IMR-90 (cell line): ENCODE measurements at regions not wholly inside any gene's neighbourhood (a gene's known extent, or its start where the extent isn't known, plus 50 kb on each side); places are given as distances from the start of the nearest gene placed in this dataset.

Source experiments
- ATAC-seq: fragments of 200-7000 bp; cut with Tn5 transposase; 2 replicates; pipeline ENCODE4 v1.9.1; 2020; ENCODE audit warnings: low read depth, mild to moderate bottlenecking, moderate library complexity
- BruUV-seq: library from RNA; stranded (reverse); fragments of 400-500 nt; replicated peaks from 2 replicates; lab custom pipeline; 2021; lab: Mats Ljungman, UMichigan
- CTCF ChIA-PET: fragments of 300-600 bp; formaldehyde crosslinking; extraction: SDS; loops from one replicate; lab custom pipeline; 2021; ENCODE audit warnings: antibody characterized with exemption; lab: Yijun Ruan, JAX
- POLR2A ChIA-PET: fragments of 300-600 bp; sonication (Branson Sonifier 250); formaldehyde crosslinking; loops from one replicate; lab custom pipeline; 2022; ENCODE audit warnings: antibody characterized with exemption; ENCODE audit not compliant: unreplicated experiment; lab: Charles Lee
- DNase-seq: peaks from one replicate; pipeline ENCODE4 v3.0.0; 2013
- H2AFZ ChIP-seq: replicated peaks from 2 replicates; pipeline ENCODE3; 2013; ENCODE audit warnings: low read length, mild to moderate bottlenecking; ENCODE audit not compliant: poor library complexity
- H2AK5ac ChIP-seq: 2 replicates; pipeline ENCODE4 v1.6.1; 2013; ENCODE audit warnings: low read depth, low read length, inconsistent platforms
- H2AK9ac ChIP-seq: replicated peaks from 2 replicates; pipeline ENCODE3; 2013; ENCODE audit warnings: mild to moderate bottlenecking, low read depth, low read length, moderate library complexity; ENCODE audit not compliant: poor library complexity
- H2BK120ac ChIP-seq: 2 replicates; pipeline ENCODE4 v1.6.1; 2013; ENCODE audit warnings: low read depth, low read length, inconsistent platforms
- H2BK15ac ChIP-seq: 3 replicates; pipeline ENCODE4 v1.6.1; 2013; ENCODE audit warnings: low read depth, low read length, inconsistent platforms
- H2BK20ac ChIP-seq: 2 replicates; pipeline ENCODE4 v1.6.1; 2013; ENCODE audit warnings: low read depth, mild to moderate bottlenecking, inconsistent platforms, low read length, moderate library complexity
- H2BK5ac ChIP-seq: 2 replicates; pipeline ENCODE4 v1.6.1; 2013; ENCODE audit warnings: mild to moderate bottlenecking, low read depth, low read length, inconsistent platforms; ENCODE audit not compliant: poor library complexity, severe bottlenecking
- H3K14ac ChIP-seq: replicated peaks from 2 replicates; pipeline ENCODE4 v1.6.1; 2013; ENCODE audit warnings: low read depth, low read length, inconsistent platforms
- H3K18ac ChIP-seq: 2 replicates; pipeline ENCODE4 v1.6.1; 2013; ENCODE audit warnings: low read depth, low read length, control low read depth
- H3K23ac ChIP-seq: 2 replicates; pipeline ENCODE4 v1.6.1; 2013; ENCODE audit warnings: low read depth, low read length, inconsistent platforms
- H3K27ac ChIP-seq: 2 replicates; pipeline ENCODE4 v1.5.1; 2013; ENCODE audit warnings: mild to moderate bottlenecking, control low read depth, low read length; ENCODE audit not compliant: insufficient read depth
- H3K27me3 ChIP-seq: 2 replicates; pipeline ENCODE4 v1.6.1; 2013; ENCODE audit warnings: low read length; ENCODE audit not compliant: control insufficient read depth, insufficient read depth
- H3K36me3 ChIP-seq: 2 replicates; pipeline ENCODE4 v1.6.1; 2013; ENCODE audit warnings: low read length, mixed read lengths; ENCODE audit not compliant: control insufficient read depth, insufficient read depth
- H3K4ac ChIP-seq: 2 replicates; pipeline ENCODE4 v1.6.1; 2013; ENCODE audit warnings: low read depth, low read length, inconsistent platforms
- H3K4me1 ChIP-seq: 2 replicates; pipeline ENCODE4 v1.6.1; 2013; ENCODE audit warnings: low read length, mixed read lengths; ENCODE audit not compliant: control insufficient read depth, insufficient read depth
- H3K4me2 ChIP-seq: 2 replicates; pipeline ENCODE4 v1.6.1; 2013; ENCODE audit warnings: low read depth, mild to moderate bottlenecking, control low read depth, low read length, moderate library complexity
- H3K4me3 ChIP-seq: 2 replicates; pipeline ENCODE4 v1.5.1; 2013; ENCODE audit warnings: low read depth, mild to moderate bottlenecking, control low read depth, low read length, moderate library complexity; ENCODE audit not compliant: insufficient read depth
- H3K56ac ChIP-seq: 2 replicates; pipeline ENCODE4 v1.6.1; 2013; ENCODE audit warnings: low read length, inconsistent platforms; ENCODE audit not compliant: insufficient read depth; ENCODE audit errors: extremely low read depth
- H3K79me1 ChIP-seq, 2 experiments: 2 replicates each; pipeline ENCODE4 v1.6.1; 2013; ENCODE audit warnings: low read length in 2 of 2, inconsistent platforms in 1 of 2, low read depth in 1 of 2
- H3K9ac ChIP-seq: 2 replicates; pipeline ENCODE4 v1.6.1; 2013; ENCODE audit warnings: low read depth, low read length, control low read depth
- H3K9me1 ChIP-seq: 2 replicates; pipeline ENCODE4 v1.6.1; 2013; ENCODE audit warnings: low read length, inconsistent platforms; ENCODE audit not compliant: insufficient read depth
- H3K9me3 ChIP-seq: 2 replicates; pipeline ENCODE4 v1.6.1; 2013; ENCODE audit warnings: low read length; ENCODE audit not compliant: control insufficient read depth, insufficient read depth
- H4K20me1 ChIP-seq: 2 replicates; pipeline ENCODE4 v1.6.1; 2013; ENCODE audit warnings: low read length, inconsistent platforms; ENCODE audit not compliant: insufficient read depth
- H4K5ac ChIP-seq: 2 replicates; pipeline ENCODE4 v1.6.1; 2013; ENCODE audit warnings: mild to moderate bottlenecking, low read depth, low read length, control low read depth
- H4K8ac ChIP-seq, 2 experiments: 2 replicates each; pipeline ENCODE4 v1.6.1; 2013; ENCODE audit warnings: low read depth in 2 of 2, low read length in 2 of 2, control low read depth in 1 of 2, inconsistent platforms in 1 of 2
- H4K91ac ChIP-seq: 2 replicates; pipeline ENCODE4 v1.6.1; 2013; ENCODE audit warnings: low read depth, low read length, inconsistent platforms; ENCODE audit not compliant: insufficient read depth
- BHLHE40 ChIP-seq: fragments of 150-350 bp; IDR thresholded peaks from 2 replicates; pipeline ENCODE4 v1.6.1; 2016; ENCODE audit warnings: mild to moderate bottlenecking, low read depth, low read length
- CHD1 ChIP-seq: IDR thresholded peaks from 2 replicates; pipeline ENCODE4 v1.6.1; 2012; ENCODE audit warnings: low read depth, low read length, improper control_type of control experiment
- ELK1 ChIP-seq: fragments of 150-350 bp; IDR thresholded peaks from 2 replicates; pipeline ENCODE4 v1.6.1; 2016; ENCODE audit warnings: low read depth, mild to moderate bottlenecking, low read length, moderate library complexity, borderline replicate concordance
- FOS ChIP-seq: fragments of 150-350 bp; IDR thresholded peaks from 2 replicates; pipeline ENCODE4 v1.6.1; 2016; ENCODE audit warnings: low read depth, low read length
- MAFK ChIP-seq: IDR thresholded peaks from 2 replicates; pipeline ENCODE4 v1.6.1; 2012; ENCODE audit warnings: low read depth, low read length, improper control_type of control experiment
- MAZ ChIP-seq: IDR thresholded peaks from 2 replicates; pipeline ENCODE4 v1.6.1; 2012; ENCODE audit warnings: low read depth, mild to moderate bottlenecking, low read length, improper control_type of control experiment, moderate library complexity, borderline replicate concordance
- MXI1 ChIP-seq: IDR thresholded peaks from 2 replicates; pipeline ENCODE4 v1.6.1; 2012; ENCODE audit warnings: low read depth, mild to moderate bottlenecking, low read length, moderate library complexity, borderline replicate concordance
- NFE2L2 ChIP-seq: fragments of 150-350 bp; IDR thresholded peaks from 2 replicates; pipeline ENCODE4 v1.6.1; 2016; ENCODE audit warnings: low read depth, mild to moderate bottlenecking, low read length
- POLR2A ChIP-seq: IDR thresholded peaks from 2 replicates; pipeline ENCODE4 v1.6.1; 2012; ENCODE audit warnings: mild to moderate bottlenecking, low read depth, low read length
- RAD21 ChIP-seq: IDR thresholded peaks from 2 replicates; pipeline ENCODE4 v1.6.1; 2012; ENCODE audit warnings: low read length, improper control_type of control experiment
- RCOR1 ChIP-seq: IDR thresholded peaks from 2 replicates; pipeline ENCODE4 v1.6.1; 2012; ENCODE audit warnings: mild to moderate bottlenecking, low read length, improper control_type of control experiment; ENCODE audit not compliant: insufficient replicate concordance
- RFX5 ChIP-seq: IDR thresholded peaks from 2 replicates; pipeline ENCODE4 v1.8.0; 2012; ENCODE audit warnings: low read depth, mild to moderate bottlenecking, low read length, moderate library complexity
- SMC3 ChIP-seq: fragments of 150-350 bp; IDR thresholded peaks from 2 replicates; pipeline ENCODE4 v1.6.1; 2016; ENCODE audit warnings: low read depth, mild to moderate bottlenecking, antibody characterized with exemption, low read length, moderate library complexity
- USF2 ChIP-seq: fragments of 150-350 bp; IDR thresholded peaks from 2 replicates; pipeline ENCODE4 v1.6.1; 2017; ENCODE audit warnings: mild to moderate bottlenecking, antibody characterized with exemption, low read length, low read depth
- WGBS, 2 experiments: methylation state at CpG; one replicate each; pipeline versions ENCODE4 v1.1.5 to v1.1.7; 2013; ENCODE audit warnings: missing lambda C conversion rate in 2 of 2; ENCODE audit not compliant: insufficient read length in 1 of 2; ENCODE audit errors: extremely low coverage in 2 of 2; 5-methylcytosine and 5-hydroxymethylcytosine counted together
- dilution Hi-C: fragments of 300-500 bp; cut with HindIII; formaldehyde crosslinking; loops from one replicate; pipeline ENCODE4 v1.14.3; 2018; ENCODE audit warnings: low sequenced_read_pairs; ENCODE audit not compliant: unreplicated experiment
- in situ Hi-C: fragments of 300-500 bp; cut with MboI; formaldehyde crosslinking; loops from 3 replicates; pipeline ENCODE4 v1.14.3; 2019; ENCODE audit warnings: low sequenced_read_pairs, inconsistent platforms, mixed read lengths
- intact Hi-C: fragments of 100-400 bp; cut with micrococcal nuclease; formaldehyde crosslinking; loops from 2 replicates; pipeline ENCODE4 v1.10.0; 2022
- TF ChIP-seq, protein P1 (sequence below): conservative IDR thresholded peaks from 2 replicates; pipeline ENCODE4 v1.5.1; 2012; ENCODE audit warnings: mild to moderate bottlenecking, low read depth, low read length, improper control_type of control experiment

GRCh38 chr6:14243597-14243996 lies 126.0 kb downstream of the CD83 start:
- no peak overlapping the region for H2AK5ac ChIP-seq
- H3K79me1 ChIP-seq: no peaks in the 10 kb centered on the region
- in situ Hi-C loops: no loop called here
- no peak overlapping the region for H3K18ac ChIP-seq
- dilution Hi-C loops: no loop called here
- H2BK120ac ChIP-seq: no peak overlapping the region
- H3K23ac ChIP-seq: no peak overlapping the region
- no peak overlapping the region for H3K4me3 ChIP-seq
- H4K20me1 ChIP-seq: no peaks in the 10 kb centered on the region
- CTCF ChIA-PET: no interaction called here
- H2AFZ ChIP-seq: no peak overlapping the region
- H3K14ac ChIP-seq: no peak overlapping the region
- no peaks in the 10 kb centered on the region for H3K4me1 ChIP-seq
- no peak overlapping the region for H4K5ac ChIP-seq
- H3K9ac ChIP-seq: no peak overlapping the region
- no peak overlapping the region for H2BK5ac ChIP-seq
- no peaks in the 10 kb centered on the region; the same call in 1 of the 2 replicates for H3K9me3 ChIP-seq
- no peak overlapping the region for H2BK20ac ChIP-seq
- no peak overlapping the region for H3K27ac ChIP-seq
- no peak overlapping the region for H2BK15ac ChIP-seq
- BruUV-seq: no TSS peak
- H3K9me1 ChIP-seq: no peaks in the 10 kb centered on the region
- no peak overlapping the region for H3K4me2 ChIP-seq
- POLR2A ChIA-PET: no interaction called here
- no peak overlapping the region for H3K4ac ChIP-seq
- ATAC-seq (no peak), DNase-seq (no peak)
- no peaks in the 10 kb centered on the region for H3K36me3 ChIP-seq
- no peak overlapping the region for H3K56ac ChIP-seq
- no peak overlapping the region for H4K91ac ChIP-seq
- H2AK9ac ChIP-seq: no peak overlapping the region
- H4K8ac ChIP-seq: no peak overlapping the region
- peaks cover 20% of the 10 kb centered on the region for H3K27me3 ChIP-seq
- no CpG with 5 or more reads among the region's 5 CpGs for WGBS, 2 experiments
- no peak for TF ChIP-seq RFX5
- no peak for TF ChIP-seq POLR2A
- no peak for TF ChIP-seq USF2
- TF ChIP-seq MAZ: no peak
- no peak for TF ChIP-seq NFE2L2
- no peak for TF ChIP-seq FOS
- TF ChIP-seq CHD1: no peak
- no peak for TF ChIP-seq SMC3
- TF ChIP-seq, protein P1, sequence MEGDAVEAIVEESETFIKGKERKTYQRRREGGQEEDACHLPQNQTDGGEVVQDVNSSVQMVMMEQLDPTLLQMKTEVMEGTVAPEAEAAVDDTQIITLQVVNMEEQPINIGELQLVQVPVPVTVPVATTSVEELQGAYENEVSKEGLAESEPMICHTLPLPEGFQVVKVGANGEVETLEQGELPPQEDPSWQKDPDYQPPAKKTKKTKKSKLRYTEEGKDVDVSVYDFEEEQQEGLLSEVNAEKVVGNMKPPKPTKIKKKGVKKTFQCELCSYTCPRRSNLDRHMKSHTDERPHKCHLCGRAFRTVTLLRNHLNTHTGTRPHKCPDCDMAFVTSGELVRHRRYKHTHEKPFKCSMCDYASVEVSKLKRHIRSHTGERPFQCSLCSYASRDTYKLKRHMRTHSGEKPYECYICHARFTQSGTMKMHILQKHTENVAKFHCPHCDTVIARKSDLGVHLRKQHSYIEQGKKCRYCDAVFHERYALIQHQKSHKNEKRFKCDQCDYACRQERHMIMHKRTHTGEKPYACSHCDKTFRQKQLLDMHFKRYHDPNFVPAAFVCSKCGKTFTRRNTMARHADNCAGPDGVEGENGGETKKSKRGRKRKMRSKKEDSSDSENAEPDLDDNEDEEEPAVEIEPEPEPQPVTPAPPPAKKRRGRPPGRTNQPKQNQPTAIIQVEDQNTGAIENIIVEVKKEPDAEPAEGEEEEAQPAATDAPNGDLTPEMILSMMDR: no peak
- no peak for TF ChIP-seq RCOR1
- no peak for TF ChIP-seq BHLHE40
- TF ChIP-seq MAFK: no peak
- no peak for TF ChIP-seq MXI1
- no peak for TF ChIP-seq RAD21
- TF ChIP-seq ELK1: no peak
- intact Hi-C loops: no loop called here
